G401.6 (cell line): ENCODE measurements at regions not wholly inside any gene's neighbourhood (a gene's known extent, or its start where the extent isn't known, plus 50 kb on each side); places are given as distances from the start of the nearest gene placed in this dataset.

Experiments
- FAIRE-seq: peaks from 2 replicates; lab custom pipeline; 2012; peaks lifted over from hg19 to GRCh38; lab: Jason Lieb, UNC

GRCh38 chrX:131894995-131895394 is 128.1 kb upstream of the STK26 start:
- no peak for FAIRE-seq

- FAIRE-seq: no peak
Observed at GRCh38 chrX:131895807-131896206, 127.3 kb upstream of the STK26 start.

- no peak for FAIRE-seq
Observed at GRCh38 chrX:131901546-131901945, 121.6 kb upstream of the STK26 start.

GRCh38 chrX:131907488-131908314 is 115.4 kb upstream of the STK26 start:
- no peak for FAIRE-seq

- no peak for FAIRE-seq
Observed at GRCh38 chrX:131910586-131910985, 112.5 kb upstream of the STK26 start.

- no peak for FAIRE-seq
Observed at GRCh38 chrX:131915488-131915887, 107.6 kb upstream of the STK26 start.

- no peak for FAIRE-seq
Observed at GRCh38 chrX:131917588-131917987, 105.5 kb upstream of the STK26 start.

- FAIRE-seq: no peak
Observed at GRCh38 chrX:131918839-131919238, 104.3 kb upstream of the STK26 start.

GRCh38 chrX:131923614-131924250 is 99.4 kb upstream of the STK26 start:
- FAIRE-seq: no peak

GRCh38 chrX:131938749-131939148 is 84.4 kb upstream of the STK26 start:
- FAIRE-seq: no peak

- no peak for FAIRE-seq
Observed at GRCh38 chrX:131942034-131942433, 81.1 kb upstream of the STK26 start.

GRCh38 chrX:131944936-131945902 is 77.9 kb upstream of the STK26 start:
- no peak for FAIRE-seq

- no peak for FAIRE-seq
Observed at GRCh38 chrX:131951166-131951565, 71.9 kb upstream of the STK26 start.

GRCh38 chrX:131955099-131955777 is 67.9 kb upstream of the STK26 start:
- no peak for FAIRE-seq

GRCh38 chrX:131958724-131959123 is 64.4 kb upstream of the STK26 start:
- no peak for FAIRE-seq

- FAIRE-seq: no peak
Observed at GRCh38 chrX:131970347-131970746, 52.8 kb upstream of the STK26 start.
